Ovary (tissue), 7 donors: ENCODE measurements at regions not wholly inside any gene's neighbourhood (a gene's known extent, or its start where the extent isn't known, plus 50 kb on each side); places are given as distances from the start of the nearest gene placed in this dataset.

ENCODE experiments used
- DNase-seq, 5 donors: peaks; one replicate each; pipeline ENCODE4 v3.0.0-alpha.2; 2019 to 2020
- H3K27ac ChIP-seq, 2 donors: fragments of 200-600 bp; one replicate each; pipeline versions ENCODE4 v1.5.1 to v1.8.0; 2019 to 2022
- H3K27me3 ChIP-seq: fragments of 200-600 bp; one replicate; pipeline ENCODE4 v1.8.0; 2022
- H3K36me3 ChIP-seq: fragments of 200-600 bp; sonication (generic); one replicate; pipeline ENCODE4 v1.5.1; 2019
- H3K4me1 ChIP-seq: one replicate; pipeline ENCODE4 v1.8.1; 2013; ENCODE audit warnings: mild to moderate bottlenecking, moderate library complexity; ENCODE audit not compliant: insufficient read depth
- H3K4me3 ChIP-seq: fragments of 200-600 bp; sonication (generic); one replicate; pipeline ENCODE4 v1.5.1; 2017
- H3K9me3 ChIP-seq, 2 donors: fragments of 200-600 bp in 1 of 2; sonication (generic) in 1 of 2; one replicate each; pipeline versions ENCODE4 v1.5.1 to v1.8.1; 2013 to 2019; ENCODE audit warnings: mild to moderate bottlenecking in 1 of 2, moderate library complexity in 1 of 2
- CTCF ChIP-seq, 3 donors: fragments of 450-650 bp in 2 of 3; fragments of 200-600 bp in 1 of 3; IDR thresholded peaks; one replicate each; pipeline versions ENCODE4 v1.5.1 to v1.8.0; 2016 to 2022; ENCODE audit warnings: antibody characterized with exemption in 3 of 3, mild to moderate bottlenecking in 1 of 3
- EP300 ChIP-seq: sonication (generic); formaldehyde crosslinking; IDR thresholded peaks from one replicate; pipeline ENCODE4 v1.6.1; 2017; ENCODE audit warnings: antibody characterized with exemption
- POLR2A ChIP-seq: fragments of 450-650 bp; IDR thresholded peaks from one replicate; pipeline ENCODE4 v1.6.1; 2017; ENCODE audit warnings: antibody characterized with exemption, mild to moderate bottlenecking, moderate library complexity
- WGBS, 3 donors: extraction: QIAGEN DNeasy Blood & Tissue Kit in 1 of 3; methylation state at CpG; one replicate each; pipeline versions ENCODE4 v1.1.5 to v1.1.7; 2013 to 2017; 5-methylcytosine and 5-hydroxymethylcytosine counted together
- intact Hi-C, 4 donors: fragments of 100-400 bp; cut with DNase I; formaldehyde crosslinking; loops; one replicate each; pipeline versions ENCODE4 v1.11.0 to v1.15.1; 2022 to 2023
- donor health status: DM: no; HTN: no; CAD: no; lungs with moderate emphysema.
- donor health status: DM: no; HTN: no; CAD: no.
- donor health status: Bipolar disorder and iron deficiency.
- donor health status: DM: no; HTN: no; CAD: no.
- donor health status: DM: yes; HTN: yes; CAD: no.

GRCh38 chr14:39609119-39609518 lies 176.9 kb upstream of the FBXO33 start:
- intact Hi-C loops: no loop called here
- TF ChIP-seq POLR2A (no peak), EP300 (no peak), CTCF (IDR thresholded peaks at IDR 0.05) (no peak)
- Histone ChIP-seq H3K4me3 (no peak overlapping the region), H3K27ac (no peak overlapping the region), H3K27me3 (no peaks in the 10 kb centered on the region), H3K36me3 (no peaks in the 10 kb centered on the region), H3K4me1 (no peaks in the 10 kb centered on the region), H3K9me3 (no peaks in the 10 kb centered on the region)
- no peak for DNase-seq

GRCh38 chr14:39607978-39608377 lies 175.7 kb upstream of the FBXO33 start:
- no peak for TF ChIP-seq EP300
- TF ChIP-seq POLR2A: no peak
- TF ChIP-seq CTCF (IDR thresholded peaks at IDR 0.05): no peak
- intact Hi-C loops: no loop called here
- no peak overlapping the region for H3K4me3 ChIP-seq
- no peaks in the 10 kb centered on the region for H3K36me3 ChIP-seq
- no peak for DNase-seq
- H3K9me3 ChIP-seq: no peaks in the 10 kb centered on the region
- H3K27me3 ChIP-seq: no peaks in the 10 kb centered on the region
- no peaks in the 10 kb centered on the region for H3K4me1 ChIP-seq
- H3K27ac ChIP-seq: no peak overlapping the region
- 95 to 97% (median 96%) methylated on average over 1 of the region's 1 CpG for WGBS, 3 donors

GRCh38 chr14:39603942-39604341 lies 171.7 kb upstream of the FBXO33 start:
- WGBS, 3 donors: 65 to 77% (median 74%) methylated on average over 1 of the region's 1 CpG
- no peak overlapping the region for H3K4me3 ChIP-seq
- H3K27ac ChIP-seq: no peak overlapping the region
- H3K9me3 ChIP-seq: no peaks in the 10 kb centered on the region
- DNase-seq: no peak
- H3K27me3 ChIP-seq: no peaks in the 10 kb centered on the region
- no peaks in the 10 kb centered on the region for H3K4me1 ChIP-seq
- intact Hi-C loops: no loop called here
- TF ChIP-seq POLR2A (no peak), CTCF (IDR thresholded peaks at IDR 0.05) (no peak), EP300 (no peak)
- no peaks in the 10 kb centered on the region for H3K36me3 ChIP-seq

GRCh38 chr14:39593377-39593776 lies 161.1 kb upstream of the FBXO33 start:
- no peak for TF ChIP-seq POLR2A
- no peak for TF ChIP-seq EP300
- TF ChIP-seq CTCF (IDR thresholded peaks at IDR 0.05): no peak
- 73 to 85% (median 78%) methylated on average over 2 of the region's 2 CpGs for WGBS, 3 donors
- Histone ChIP-seq H3K27ac (no peak overlapping the region), H3K27me3 (no peaks in the 10 kb centered on the region), H3K36me3 (no peaks in the 10 kb centered on the region), H3K4me1 (no peaks in the 10 kb centered on the region), H3K4me3 (no peak overlapping the region), H3K9me3 (no peaks in the 10 kb centered on the region)
- intact Hi-C loops: no loop called here
- DNase-seq: no peak
